ENCODE measurements at regions not wholly inside any gene's neighbourhood (a gene's known extent, or its start where the extent isn't known, plus 50 kb on each side); places are given as distances from the start of the nearest gene placed in this dataset.
"Not testable (repeated sequence)": the region's sequence is repeated elsewhere in the genome, so short reads cannot be mapped to it uniquely, and the experiment has no call there.

- no peak for TF ChIP-seq CTCF (IDR thresholded peaks at IDR 0.05; ENCODE audit: extremely low read depth, missing control alignments)
- DNase-seq (ENCODE audit: low spot score) = no peak
Observed at GRCh38 chr6:67908379-67908778, 726.7 kb upstream of the ADGRB3 start.

GRCh38 chr6:67904735-67905134 is 730.3 kb upstream of the ADGRB3 start:
- DNase-seq (ENCODE audit: low spot score) = not testable (repeated sequence)

- TF ChIP-seq CTCF (IDR thresholded peaks at IDR 0.05; ENCODE audit: extremely low read depth, missing control alignments) = no peak
- no peak for DNase-seq (ENCODE audit: low spot score)
Observed at GRCh38 chr6:67898875-67899274, 736.2 kb upstream of the ADGRB3 start.

- no peak for TF ChIP-seq CTCF (IDR thresholded peaks at IDR 0.05; ENCODE audit: extremely low read depth, missing control alignments)
- no peak for DNase-seq (ENCODE audit: low spot score)
Observed at GRCh38 chr6:67897998-67898607, 737.0 kb upstream of the ADGRB3 start.

GRCh38 chr6:67896476-67896875 is 738.6 kb upstream of the ADGRB3 start:
- no peak for TF ChIP-seq CTCF (IDR thresholded peaks at IDR 0.05; ENCODE audit: extremely low read depth, missing control alignments)
- no peak for DNase-seq (ENCODE audit: low spot score)

GRCh38 chr6:67889682-67889995 is 745.4 kb upstream of the ADGRB3 start:
- no peak for DNase-seq (ENCODE audit: low spot score)
- TF ChIP-seq CTCF (IDR thresholded peaks at IDR 0.05; ENCODE audit: extremely low read depth, missing control alignments) = no peak

GRCh38 chr6:67888886-67889681 is 746.0 kb upstream of the ADGRB3 start:
- no peak for TF ChIP-seq CTCF (IDR thresholded peaks at IDR 0.05; ENCODE audit: extremely low read depth, missing control alignments)
- DNase-seq (ENCODE audit: low spot score) = no peak

- no peak for DNase-seq (ENCODE audit: low spot score)
- TF ChIP-seq CTCF (IDR thresholded peaks at IDR 0.05; ENCODE audit: extremely low read depth, missing control alignments) = no peak
Observed at GRCh38 chr6:67888546-67888885, 746.6 kb upstream of the ADGRB3 start.

Measured in GM20000 (cell line).